ENCODE measurements at regions not wholly inside any gene's neighbourhood (a gene's known extent, or its start where the extent isn't known, plus 50 kb on each side); places are given as distances from the start of the nearest gene placed in this dataset.

GRCh38 chr15:97059281-97059680, 728.8 kb downstream of the NR2F2 start:
- TF ChIP-seq FOXP2 (optimal IDR thresholded peaks at IDR 0.05; ENCODE audit: borderline replicate concordance, extremely low read depth, extremely low read length, insufficient read depth) (no peak), POLR2AphosphoS5 (IDR thresholded peaks at IDR 0.05; ENCODE audit: low read depth, low read length) (no peak), TAF1 (IDR thresholded peaks at IDR 0.05; ENCODE audit: borderline replicate concordance, insufficient read depth, low read length) (no peak), SIN3A (IDR thresholded peaks at IDR 0.05; ENCODE audit: borderline replicate concordance, insufficient read depth, low read length) (no peak), REST (IDR thresholded peaks at IDR 0.05; ENCODE audit: insufficient read depth in 1 of 2, low read depth in 2 of 2, low read length in 2 of 2) (no peak)

GRCh38 chr15:97061392-97061791, 730.9 kb downstream of the NR2F2 start:
- TF ChIP-seq TAF1 (IDR thresholded peaks at IDR 0.05; ENCODE audit: borderline replicate concordance, insufficient read depth, low read length) = no peak
- no peak for TF ChIP-seq POLR2AphosphoS5 (IDR thresholded peaks at IDR 0.05; ENCODE audit: low read depth, low read length)
- TF ChIP-seq FOXP2 (optimal IDR thresholded peaks at IDR 0.05; ENCODE audit: borderline replicate concordance, extremely low read depth, extremely low read length, insufficient read depth) = no peak
- TF ChIP-seq SIN3A (IDR thresholded peaks at IDR 0.05; ENCODE audit: borderline replicate concordance, insufficient read depth, low read length) = no peak
- no peak for TF ChIP-seq REST (IDR thresholded peaks at IDR 0.05; ENCODE audit: insufficient read depth in 1 of 2, low read depth in 2 of 2, low read length in 2 of 2)

GRCh38 chr15:97071668-97072067, 741.2 kb downstream of the NR2F2 start:
- TF ChIP-seq POLR2AphosphoS5 (IDR thresholded peaks at IDR 0.05; ENCODE audit: low read depth, low read length) = no peak
- no peak for TF ChIP-seq SIN3A (IDR thresholded peaks at IDR 0.05; ENCODE audit: borderline replicate concordance, insufficient read depth, low read length)
- TF ChIP-seq REST (IDR thresholded peaks at IDR 0.05; ENCODE audit: insufficient read depth in 1 of 2, low read depth in 2 of 2, low read length in 2 of 2) = no peak
- no peak for TF ChIP-seq FOXP2 (optimal IDR thresholded peaks at IDR 0.05; ENCODE audit: borderline replicate concordance, extremely low read depth, extremely low read length, insufficient read depth)
- no peak for TF ChIP-seq TAF1 (IDR thresholded peaks at IDR 0.05; ENCODE audit: borderline replicate concordance, insufficient read depth, low read length)

- no peak for TF ChIP-seq TAF1 (IDR thresholded peaks at IDR 0.05; ENCODE audit: borderline replicate concordance, insufficient read depth, low read length)
- TF ChIP-seq SIN3A (IDR thresholded peaks at IDR 0.05; ENCODE audit: borderline replicate concordance, insufficient read depth, low read length) = no peak
- no peak for TF ChIP-seq POLR2AphosphoS5 (IDR thresholded peaks at IDR 0.05; ENCODE audit: low read depth, low read length)
- no peak for TF ChIP-seq FOXP2 (optimal IDR thresholded peaks at IDR 0.05; ENCODE audit: borderline replicate concordance, extremely low read depth, extremely low read length, insufficient read depth)
- no peak for TF ChIP-seq REST (IDR thresholded peaks at IDR 0.05; ENCODE audit: insufficient read depth in 1 of 2, low read depth in 2 of 2, low read length in 2 of 2)
These were observed 742.0 kb downstream of the NR2F2 start for GRCh38 chr15:97072545-97072944.

- TF ChIP-seq SIN3A (IDR thresholded peaks at IDR 0.05; ENCODE audit: borderline replicate concordance, insufficient read depth, low read length) = no peak
- TF ChIP-seq REST (IDR thresholded peaks at IDR 0.05; ENCODE audit: insufficient read depth in 1 of 2, low read depth in 2 of 2, low read length in 2 of 2) = no peak
- TF ChIP-seq FOXP2 (optimal IDR thresholded peaks at IDR 0.05; ENCODE audit: borderline replicate concordance, extremely low read depth, extremely low read length, insufficient read depth) = no peak
- no peak for TF ChIP-seq POLR2AphosphoS5 (IDR thresholded peaks at IDR 0.05; ENCODE audit: low read depth, low read length)
- no peak for TF ChIP-seq TAF1 (IDR thresholded peaks at IDR 0.05; ENCODE audit: borderline replicate concordance, insufficient read depth, low read length)
These were observed 745.5 kb downstream of the NR2F2 start for GRCh38 chr15:97076011-97076410.

All from PFSK-1 (cell line).